ENCODE measurements at regions not wholly inside any gene's neighbourhood (a gene's known extent, or its start where the extent isn't known, plus 50 kb on each side); places are given as distances from the start of the nearest gene placed in this dataset.

GRCh38 chr13:107473253-107473652 lies 742.1 kb downstream of the LIG4 start:
- Mint-ChIP-seq H3K27me3 (ENCODE audit: low read depth) (no peaks in the 10 kb centered on the region), H3K4me1 (no peaks in the 10 kb centered on the region), H3K9me3 (peaks cover 3% of the 10 kb centered on the region), H3K4me3 (no peak overlapping the region), H3K27ac (ENCODE audit: unreplicated experiment) (no peak overlapping the region), H3K36me3 (ENCODE audit: low read depth) (no peaks in the 10 kb centered on the region)
- TF ChIP-seq CTCF (conservative IDR thresholded peaks at IDR 0.05), result no peak
- DNase-seq (ENCODE audit: low read depth, low spot score), result no peak

GRCh38 chr13:107466326-107467099 lies 748.8 kb downstream of the LIG4 start:
- Mint-ChIP-seq H3K27me3 (ENCODE audit: low read depth) (no peaks in the 10 kb centered on the region), H3K9me3 (peaks cover 3% of the 10 kb centered on the region), H3K4me1 (no peaks in the 10 kb centered on the region), H3K4me3 (no peak overlapping the region), H3K36me3 (ENCODE audit: low read depth) (no peaks in the 10 kb centered on the region), H3K27ac (ENCODE audit: unreplicated experiment) (no peak overlapping the region)
- no peak for TF ChIP-seq CTCF (conservative IDR thresholded peaks at IDR 0.05)
- DNase-seq (ENCODE audit: low read depth, low spot score), result no peak

- TF ChIP-seq CTCF (conservative IDR thresholded peaks at IDR 0.05), result no peak
Measured at GRCh38 chr13:107462501-107462900, 752.8 kb downstream of the LIG4 start.

GRCh38 chr13:107461751-107462150 lies 753.6 kb downstream of the LIG4 start:
- Mint-ChIP-seq H3K36me3 (ENCODE audit: low read depth) (no peaks in the 10 kb centered on the region), H3K4me1 (peaks cover 6% of the 10 kb centered on the region)

More at GRCh38 chr13:107462501-107462900, 752.8 kb downstream of the LIG4 start:
- no peaks in the 10 kb centered on the region for H3K9me3 Mint-ChIP-seq
- H3K27me3 Mint-ChIP-seq (ENCODE audit: low read depth), result no peaks in the 10 kb centered on the region
- peaks cover 6% of the 10 kb centered on the region for H3K4me1 Mint-ChIP-seq
- H3K36me3 Mint-ChIP-seq (ENCODE audit: low read depth), result no peaks in the 10 kb centered on the region
- no peak for DNase-seq (ENCODE audit: low read depth, low spot score)
- no peak overlapping the region for H3K4me3 Mint-ChIP-seq
- H3K27ac Mint-ChIP-seq (ENCODE audit: unreplicated experiment), result no peak overlapping the region

GRCh38 chr13:107459430-107459829 lies 755.9 kb downstream of the LIG4 start:
- Mint-ChIP-seq H3K27me3 (ENCODE audit: low read depth) (no peaks in the 10 kb centered on the region), H3K9me3 (no peaks in the 10 kb centered on the region), H3K27ac (ENCODE audit: unreplicated experiment) (no peak overlapping the region), H3K4me1 (peaks cover 6% of the 10 kb centered on the region), H3K4me3 (no peak overlapping the region), H3K36me3 (ENCODE audit: low read depth) (no peaks in the 10 kb centered on the region)
- no peak for TF ChIP-seq CTCF (conservative IDR thresholded peaks at IDR 0.05)
- no peak for DNase-seq (ENCODE audit: low read depth, low spot score)

More at GRCh38 chr13:107461751-107462150, 753.6 kb downstream of the LIG4 start:
- Mint-ChIP-seq H3K27me3 (ENCODE audit: low read depth) (no peaks in the 10 kb centered on the region), H3K27ac (ENCODE audit: unreplicated experiment) (no peak overlapping the region), H3K4me3 (no peak overlapping the region), H3K9me3 (no peaks in the 10 kb centered on the region)
- no peak for TF ChIP-seq CTCF (conservative IDR thresholded peaks at IDR 0.05)
- no peak for DNase-seq (ENCODE audit: low read depth, low spot score)

Measured in neural crest cell (in vitro differentiated cells).